DND-41 (cell line): ENCODE measurements at regions not wholly inside any gene's neighbourhood (a gene's known extent, or its start where the extent isn't known, plus 50 kb on each side); places are given as distances from the start of the nearest gene placed in this dataset.

Source experiments
- ATAC-seq: fragments of 200-7000 bp; cut with Tn5 transposase; 3 replicates; pipeline ENCODE4 v1.9.1; 2021; ENCODE audit warnings: low read depth; ENCODE audit not compliant: insufficient read depth
- DNase-seq: peaks from one replicate; pipeline ENCODE4 v3.0.0-alpha.2; 2020
- H2AFZ ChIP-seq: 2 replicates; pipeline ENCODE4 v1.6.0; 2012; ENCODE audit warnings: low read depth, low read length
- H3K27ac ChIP-seq: 2 replicates; pipeline ENCODE4 v1.5.1; 2012; ENCODE audit warnings: low read length, inconsistent platforms
- H3K27me3 ChIP-seq: fragments of 200-600 bp; sonication (generic); 2 replicates; pipeline ENCODE4 v1.6.0; 2012; ENCODE audit warnings: low read length, mild to moderate bottlenecking, inconsistent platforms; ENCODE audit not compliant: insufficient read depth, poor library complexity
- H3K36me3 ChIP-seq: 2 replicates; pipeline ENCODE4 v1.5.1; 2012; ENCODE audit warnings: low read length, inconsistent platforms; ENCODE audit not compliant: insufficient read depth
- H3K4me1 ChIP-seq: 2 replicates; pipeline ENCODE4 v1.5.1; 2012; ENCODE audit warnings: mild to moderate bottlenecking, low read length; ENCODE audit not compliant: insufficient read depth
- H3K4me2 ChIP-seq: 2 replicates; pipeline ENCODE4 v1.6.0; 2012; ENCODE audit warnings: mild to moderate bottlenecking, moderate library complexity, low read length, inconsistent platforms; ENCODE audit not compliant: insufficient read depth
- H3K4me3 ChIP-seq, 2 experiments: fragments of 200-600 bp in 1 of 2; shearing (Covaris generic) in 1 of 2; 2 replicates each; pipeline ENCODE4 v1.5.1; 2012 to 2016; ENCODE audit warnings: inconsistent platforms in 2 of 2, low read length in 2 of 2, mild to moderate bottlenecking in 2 of 2, low read depth in 1 of 2, moderate library complexity in 1 of 2
- H3K79me2 ChIP-seq: 2 replicates; pipeline ENCODE4 v1.6.0; 2012; ENCODE audit warnings: low read length, inconsistent platforms; ENCODE audit not compliant: insufficient read depth
- H3K9ac ChIP-seq: 2 replicates; pipeline ENCODE4 v1.6.0; 2012; ENCODE audit warnings: low read depth, mild to moderate bottlenecking, inconsistent platforms, low read length, moderate library complexity
- H3K9me3 ChIP-seq: 2 replicates; pipeline ENCODE4 v1.5.1; 2012; ENCODE audit warnings: low read length, moderate library complexity, mild to moderate bottlenecking, inconsistent platforms; ENCODE audit not compliant: insufficient read depth, severe bottlenecking
- H4K20me1 ChIP-seq: 2 replicates; pipeline ENCODE4 v1.6.0; 2012; ENCODE audit warnings: low read length; ENCODE audit not compliant: insufficient read depth
- CTCF ChIP-seq: IDR thresholded peaks from 2 replicates; pipeline ENCODE4 v1.5.1; 2012; ENCODE audit warnings: borderline replicate concordance, low read length, moderate library complexity, mild to moderate bottlenecking; ENCODE audit not compliant: poor library complexity, severe bottlenecking; ENCODE audit errors: extremely low read depth
- EZH2 ChIP-seq: IDR thresholded peaks from 3 replicates; pipeline ENCODE4 v1.6.1; 2012; ENCODE audit warnings: borderline replicate concordance, low read depth, mild to moderate bottlenecking, moderate library complexity, low read length, inconsistent platforms; ENCODE audit not compliant: severe bottlenecking

- Histone ChIP-seq H3K27ac (no peak overlapping the region), H3K36me3 (no peaks in the 10 kb centered on the region), H3K9me3 (no peaks in the 10 kb centered on the region), H3K4me1 (no peaks in the 10 kb centered on the region), H3K4me3 (no peak overlapping the region), H3K9ac (no peak overlapping the region), H3K27me3 (no peaks in the 10 kb centered on the region), H3K79me2 (no peaks in the 10 kb centered on the region), H3K4me2 (no peak overlapping the region), H4K20me1 (no peaks in the 10 kb centered on the region), H2AFZ (no peak overlapping the region)
- DNase-seq, result no peak
- TF ChIP-seq EZH2 (no peak), CTCF (no peak)
- no peak for ATAC-seq
Measured at GRCh38 chr12:127703026-127703425, 563.9 kb upstream of the TMEM132C start.

- no peak for ATAC-seq
- H3K27me3 ChIP-seq, result no peaks in the 10 kb centered on the region
Measured at GRCh38 chr12:127711108-127711507, 555.9 kb upstream of the TMEM132C start.

GRCh38 chr12:127712561-127712960 lies 554.4 kb upstream of the TMEM132C start:
- DNase-seq (no peak), ATAC-seq (no peak)
- H2AFZ ChIP-seq, result no peak overlapping the region
- H3K27ac ChIP-seq, result no peak overlapping the region
- no peaks in the 10 kb centered on the region for H4K20me1 ChIP-seq
- H3K79me2 ChIP-seq, result no peaks in the 10 kb centered on the region
- H3K4me2 ChIP-seq, result no peak overlapping the region
- H3K4me3 ChIP-seq, result no peak overlapping the region
- H3K9ac ChIP-seq, result no peak overlapping the region
- no peak for TF ChIP-seq CTCF
- TF ChIP-seq EZH2, result no peak
- no peaks in the 10 kb centered on the region for H3K27me3 ChIP-seq
- no peaks in the 10 kb centered on the region for H3K9me3 ChIP-seq
- H3K4me1 ChIP-seq, result no peaks in the 10 kb centered on the region
- H3K36me3 ChIP-seq, result no peaks in the 10 kb centered on the region

More at GRCh38 chr12:127711108-127711507, 555.9 kb upstream of the TMEM132C start:
- Histone ChIP-seq H3K27ac (no peak overlapping the region), H3K9me3 (no peaks in the 10 kb centered on the region), H2AFZ (no peak overlapping the region), H4K20me1 (no peaks in the 10 kb centered on the region), H3K4me3 (no peak overlapping the region), H3K9ac (no peak overlapping the region), H3K4me1 (no peaks in the 10 kb centered on the region), H3K79me2 (no peaks in the 10 kb centered on the region), H3K36me3 (no peaks in the 10 kb centered on the region), H3K4me2 (no peak overlapping the region)
- no peak for DNase-seq
- TF ChIP-seq CTCF (peak; percentile 40), EZH2 (no peak)

- DNase-seq (no peak), ATAC-seq (no peak)
- Histone ChIP-seq H3K27me3 (no peaks in the 10 kb centered on the region), H3K4me1 (no peaks in the 10 kb centered on the region), H3K79me2 (no peaks in the 10 kb centered on the region), H3K4me3 (no peak overlapping the region), H3K9me3 (no peaks in the 10 kb centered on the region), H2AFZ (no peak overlapping the region), H3K9ac (no peak overlapping the region), H4K20me1 (no peaks in the 10 kb centered on the region), H3K27ac (no peak overlapping the region), H3K36me3 (no peaks in the 10 kb centered on the region), H3K4me2 (no peak overlapping the region)
- TF ChIP-seq CTCF, result no peak
- TF ChIP-seq EZH2, result no peak
Measured at GRCh38 chr12:127716166-127716565, 550.8 kb upstream of the TMEM132C start.
